Central memory CD8-positive, alpha-beta T cell (primary cell): ENCODE measurements at regions not wholly inside any gene's neighbourhood (a gene's known extent, or its start where the extent isn't known, plus 50 kb on each side); places are given as distances from the start of the nearest gene placed in this dataset.

Source experiments
- ATAC-seq: fragments of 150-1000 bp; cut with Tn5 transposase; replicated peaks from 2 replicates; pipeline ENCODE4 v1.10.0; 2022; ENCODE audit warnings: mild to moderate bottlenecking, moderate FRiP score, moderate number of reproducible peaks; ENCODE audit not compliant: poor library complexity, severe bottlenecking; ENCODE audit errors: extremely low read depth
- DNase-seq, 2 donors: peaks; one replicate each; pipeline ENCODE4 v3.0.0; 2021; ENCODE audit warnings: low spot score in 2 of 2
- H3K27ac Mint-ChIP-seq: one replicate; pipeline ENCODE4 v1.8.0; 2022; ENCODE audit warnings: low read depth, mild to moderate bottlenecking, moderate library complexity, mixed read lengths
- H3K27me3 Mint-ChIP-seq: one replicate; pipeline ENCODE4 v1.8.0; 2022; ENCODE audit warnings: mixed read lengths
- H3K36me3 Mint-ChIP-seq: one replicate; pipeline ENCODE4 v1.8.0; 2022; ENCODE audit warnings: mild to moderate bottlenecking, moderate library complexity, mixed read lengths; ENCODE audit not compliant: insufficient read depth
- H3K4me1 Mint-ChIP-seq: one replicate; pipeline ENCODE4 v1.8.0; 2022; ENCODE audit warnings: mixed read lengths
- H3K4me3 Mint-ChIP-seq: one replicate; pipeline ENCODE4 v1.8.0; 2022; ENCODE audit warnings: mild to moderate bottlenecking, moderate library complexity, mixed read lengths
- H3K9me3 Mint-ChIP-seq: one replicate; pipeline ENCODE4 v1.8.0; 2022; ENCODE audit warnings: mixed read lengths

GRCh38 chr10:91335147-91335546, 75.0 kb upstream of the HECTD2 start:
- Mint-ChIP-seq H3K4me3 (no peak overlapping the region), H3K36me3 (peaks cover 3% of the 10 kb centered on the region), H3K27ac (no peak overlapping the region), H3K4me1 (no peaks in the 10 kb centered on the region), H3K27me3 (peaks cover 37% of the 10 kb centered on the region), H3K9me3 (no peaks in the 10 kb centered on the region)
- no peak for ATAC-seq
- no peak for DNase-seq

DNA sequence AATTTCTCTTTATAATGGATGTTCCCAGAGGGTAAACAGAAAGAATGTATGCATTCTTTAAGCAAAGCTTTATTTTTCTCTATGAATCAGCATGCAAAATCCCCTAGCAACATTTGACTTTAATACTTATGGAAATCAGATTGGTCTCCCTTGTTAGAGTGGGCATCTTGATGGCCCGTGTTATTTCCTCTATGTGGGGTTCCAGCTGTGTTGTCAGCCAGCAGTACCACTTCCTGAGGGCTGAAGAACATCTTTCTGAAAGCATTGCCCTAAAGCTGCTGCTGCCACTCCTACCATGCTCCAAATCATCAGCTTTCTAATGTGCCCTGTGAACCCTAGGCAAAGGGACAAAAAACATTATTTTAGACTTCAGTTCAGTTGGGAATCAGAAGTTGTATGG, 70.4 kb upstream of the HECTD2 start:
- no peak for DNase-seq
- no peak overlapping the region for H3K27ac Mint-ChIP-seq
- H3K36me3 Mint-ChIP-seq: peaks cover 2% of the 10 kb centered on the region
- no peaks in the 10 kb centered on the region for H3K9me3 Mint-ChIP-seq
- no peak for ATAC-seq
- H3K27me3 Mint-ChIP-seq: peaks cover 15% of the 10 kb centered on the region
- no peaks in the 10 kb centered on the region for H3K4me1 Mint-ChIP-seq
- no peak overlapping the region for H3K4me3 Mint-ChIP-seq

GRCh38 chr10:91340613-91341362, 69.4 kb upstream of the HECTD2 start:
- ATAC-seq (no peak), DNase-seq (no peak)
- Mint-ChIP-seq H3K9me3 (no peaks in the 10 kb centered on the region), H3K4me1 (no peaks in the 10 kb centered on the region), H3K27ac (no peak overlapping the region), H3K27me3 (peaks cover 7% of the 10 kb centered on the region), H3K4me3 (no peak overlapping the region), H3K36me3 (peaks cover 2% of the 10 kb centered on the region)

GRCh38 chr10:91341686-91342085, 68.5 kb upstream of the HECTD2 start:
- Mint-ChIP-seq H3K4me3 (no peak overlapping the region), H3K27ac (no peak overlapping the region), H3K4me1 (no peaks in the 10 kb centered on the region), H3K27me3 (no peaks in the 10 kb centered on the region), H3K9me3 (no peaks in the 10 kb centered on the region), H3K36me3 (peaks cover 2% of the 10 kb centered on the region)
- no peak for ATAC-seq
- no peak for DNase-seq

DNA sequence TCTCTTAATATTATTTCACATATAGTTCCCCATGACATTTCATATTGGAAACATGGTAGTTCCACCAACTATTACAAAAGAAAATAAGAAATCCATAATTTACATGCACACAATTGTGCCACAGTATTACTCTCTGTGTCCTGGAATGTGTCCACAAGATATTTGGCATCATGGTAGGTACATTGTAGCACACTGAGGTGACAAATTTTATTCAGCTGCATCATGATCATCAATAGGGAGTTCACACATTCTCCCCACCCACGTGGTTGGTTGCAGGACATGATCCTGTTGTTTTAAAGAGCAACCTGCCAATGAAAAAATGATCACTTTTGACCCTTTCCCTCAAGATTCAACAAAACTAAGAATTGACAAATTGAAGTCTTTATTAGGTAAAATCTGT, 67.1 kb upstream of the HECTD2 start:
- no peaks in the 10 kb centered on the region for H3K4me1 Mint-ChIP-seq
- H3K27ac Mint-ChIP-seq: no peak overlapping the region
- no peaks in the 10 kb centered on the region for H3K9me3 Mint-ChIP-seq
- H3K4me3 Mint-ChIP-seq: no peak overlapping the region
- no peaks in the 10 kb centered on the region for H3K27me3 Mint-ChIP-seq
- no peaks in the 10 kb centered on the region for H3K36me3 Mint-ChIP-seq
- no peak for ATAC-seq
- DNase-seq: no peak

DNA sequence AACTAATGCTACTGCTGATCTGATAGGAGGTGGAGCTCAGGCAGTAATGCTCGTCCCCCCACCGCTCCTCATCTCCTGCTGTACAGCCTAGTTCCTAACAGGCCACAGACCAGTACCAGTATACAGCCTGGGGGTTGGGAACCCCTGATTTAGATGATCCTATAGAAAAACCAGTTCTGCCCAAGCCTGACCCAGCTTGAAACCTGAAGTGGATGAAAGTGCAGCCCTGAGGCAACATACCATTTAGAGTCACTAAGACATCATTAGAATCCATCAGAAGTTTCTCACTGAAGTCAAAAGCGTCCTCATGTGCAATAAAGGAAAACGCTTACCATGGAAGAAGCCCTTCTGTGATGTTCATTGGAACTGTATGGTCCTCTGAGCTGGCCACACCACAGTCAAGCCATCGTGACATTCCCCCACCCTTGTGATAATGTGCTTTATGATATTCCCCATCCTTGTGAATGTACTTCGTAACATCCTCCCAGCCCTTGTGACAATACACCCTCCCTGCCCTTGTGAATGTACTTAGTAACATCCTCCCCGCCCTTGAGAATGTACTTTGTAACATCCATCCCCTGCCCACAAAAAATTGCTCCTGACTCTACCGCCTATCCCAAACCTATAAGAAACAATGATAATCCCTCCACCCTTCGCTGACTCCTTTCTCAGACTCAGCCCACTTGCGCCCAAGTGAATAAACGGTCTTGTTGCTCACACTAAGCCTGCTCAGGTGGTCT, 65.9 kb upstream of the HECTD2 start:
- H3K27ac Mint-ChIP-seq: no peak overlapping the region
- no peaks in the 10 kb centered on the region for H3K9me3 Mint-ChIP-seq
- H3K4me3 Mint-ChIP-seq: no peak overlapping the region
- no peaks in the 10 kb centered on the region for H3K36me3 Mint-ChIP-seq
- ATAC-seq: no peak
- no peaks in the 10 kb centered on the region for H3K27me3 Mint-ChIP-seq
- no peaks in the 10 kb centered on the region for H3K4me1 Mint-ChIP-seq
- no peak for DNase-seq

- Mint-ChIP-seq H3K9me3 (no peaks in the 10 kb centered on the region), H3K27ac (no peak overlapping the region), H3K4me1 (no peaks in the 10 kb centered on the region), H3K4me3 (no peak overlapping the region), H3K27me3 (no peaks in the 10 kb centered on the region), H3K36me3 (no peaks in the 10 kb centered on the region)
- ATAC-seq (no peak), DNase-seq (no peak)
These were observed 64.4 kb upstream of the HECTD2 start for GRCh38 chr10:91345716-91346115.

DNA sequence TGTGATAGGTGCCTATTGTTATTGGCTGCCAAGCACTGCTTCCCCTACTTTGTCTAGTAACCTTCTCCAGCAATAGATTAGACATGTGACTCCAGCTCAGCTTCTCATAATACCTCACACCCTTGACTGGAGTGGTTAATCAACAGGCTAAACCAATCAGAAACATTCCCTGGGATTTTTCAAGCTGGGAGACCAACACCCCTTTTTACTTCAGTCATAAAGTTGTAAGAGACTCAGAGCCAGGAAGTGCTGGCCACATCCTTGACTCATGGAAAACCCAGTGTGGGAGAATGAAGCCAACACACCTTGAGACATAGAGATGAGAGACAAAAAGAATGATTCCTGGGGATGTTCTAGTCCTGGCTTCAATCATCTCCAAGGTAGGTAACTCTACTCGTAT, 62.6 kb upstream of the HECTD2 start:
- H3K9me3 Mint-ChIP-seq: no peaks in the 10 kb centered on the region
- no peak for DNase-seq
- no peak overlapping the region for H3K4me3 Mint-ChIP-seq
- no peak for ATAC-seq
- H3K4me1 Mint-ChIP-seq: no peaks in the 10 kb centered on the region
- H3K27ac Mint-ChIP-seq: no peak overlapping the region
- no peaks in the 10 kb centered on the region for H3K27me3 Mint-ChIP-seq
- H3K36me3 Mint-ChIP-seq: no peaks in the 10 kb centered on the region

- Mint-ChIP-seq H3K4me1 (no peaks in the 10 kb centered on the region), H3K4me3 (no peak overlapping the region), H3K27me3 (peaks cover 5% of the 10 kb centered on the region), H3K9me3 (no peaks in the 10 kb centered on the region), H3K27ac (no peak overlapping the region), H3K36me3 (no peaks in the 10 kb centered on the region)
- ATAC-seq (no peak), DNase-seq (no peak)
These were observed 60.8 kb upstream of the HECTD2 start for GRCh38 chr10:91349381-91349780.

GRCh38 chr10:91350651-91351081, 59.5 kb upstream of the HECTD2 start:
- Mint-ChIP-seq H3K4me1 (no peaks in the 10 kb centered on the region), H3K9me3 (no peaks in the 10 kb centered on the region), H3K27me3 (peaks cover 18% of the 10 kb centered on the region), H3K4me3 (no peak overlapping the region), H3K27ac (no peak overlapping the region), H3K36me3 (no peaks in the 10 kb centered on the region)
- no peak for DNase-seq
- ATAC-seq: no peak

- H3K36me3 Mint-ChIP-seq: no peaks in the 10 kb centered on the region
- no peak overlapping the region for H3K4me3 Mint-ChIP-seq
- no peaks in the 10 kb centered on the region for H3K4me1 Mint-ChIP-seq
- DNase-seq: no peak
- ATAC-seq: no peak
- H3K27ac Mint-ChIP-seq: no peak overlapping the region
- H3K9me3 Mint-ChIP-seq: no peaks in the 10 kb centered on the region
- peaks cover 36% of the 10 kb centered on the region for H3K27me3 Mint-ChIP-seq
These were observed 57.4 kb upstream of the HECTD2 start for GRCh38 chr10:91352760-91353159.

GRCh38 chr10:91354166-91355075, 55.7 kb upstream of the HECTD2 start:
- H3K36me3 Mint-ChIP-seq: no peaks in the 10 kb centered on the region
- ATAC-seq (no peak), DNase-seq (no peak)
- H3K4me3 Mint-ChIP-seq: no peak overlapping the region
- H3K4me1 Mint-ChIP-seq: no peaks in the 10 kb centered on the region
- H3K27ac Mint-ChIP-seq: no peak overlapping the region
- H3K9me3 Mint-ChIP-seq: no peaks in the 10 kb centered on the region
- H3K27me3 Mint-ChIP-seq: peaks cover 42% of the 10 kb centered on the region
